ENCODE measurements at regions not wholly inside any gene's neighbourhood (a gene's known extent, or its start where the extent isn't known, plus 50 kb on each side); places are given as distances from the start of the nearest gene placed in this dataset.
"Not testable (repeated sequence)": the region's sequence is repeated elsewhere in the genome, so short reads cannot be mapped to it uniquely, and the experiment has no call there.

DNA sequence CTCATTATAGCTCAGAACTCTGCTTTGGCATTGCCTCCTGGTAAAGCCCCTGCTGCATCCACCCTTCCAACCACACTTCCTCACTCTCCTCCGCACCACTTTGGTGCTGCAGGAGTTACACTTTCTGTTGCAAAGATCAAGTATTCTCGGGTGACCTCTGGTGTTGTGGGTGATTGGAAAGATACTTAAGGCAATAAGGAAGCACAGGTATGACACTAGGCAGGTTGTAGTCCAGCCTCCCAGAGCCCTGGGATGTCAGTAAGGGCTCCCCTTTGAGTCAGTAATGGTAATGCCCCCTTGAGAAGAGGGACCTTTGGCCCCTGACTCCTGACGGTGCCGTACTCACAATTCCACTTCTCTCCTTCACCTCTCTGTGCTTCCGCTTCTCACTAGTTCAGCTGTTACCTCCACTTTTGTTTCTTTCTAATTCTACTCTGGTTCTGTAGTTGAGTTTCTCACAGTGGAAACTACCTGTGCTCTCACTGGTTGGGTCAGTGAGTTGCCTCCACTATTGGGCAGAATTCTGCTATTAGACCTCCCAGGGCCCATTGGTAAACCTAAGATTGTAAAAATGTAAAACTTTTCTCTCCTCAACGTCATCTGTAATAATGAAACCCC lies 350.0 kb downstream of the GOLGA6L6 start:
- DNase-seq (ENCODE audit: low read depth in 2 of 2), result not testable (repeated sequence)

DNA sequence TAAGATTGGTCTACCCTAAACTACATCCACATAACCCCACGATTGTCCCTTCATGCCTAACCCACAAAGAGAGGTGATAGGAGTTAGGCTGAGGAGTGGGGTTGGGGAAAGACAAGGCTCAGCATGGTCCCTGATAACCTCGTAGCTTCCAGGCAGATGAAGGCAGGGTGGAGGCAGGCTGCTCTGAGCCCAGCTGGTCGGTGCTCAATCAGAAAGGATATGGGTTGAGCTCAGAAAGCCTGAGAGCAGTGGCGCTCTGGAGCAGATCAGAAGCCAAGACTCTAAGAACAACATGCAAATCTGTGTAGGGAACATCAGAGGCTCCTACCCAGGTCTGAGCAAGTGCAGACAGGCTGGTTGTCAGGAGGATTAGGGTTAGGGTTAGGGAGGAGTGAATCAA lies 353.0 kb downstream of the GOLGA6L6 start:
- DNase-seq (ENCODE audit: low read depth in 2 of 2), result not testable (repeated sequence)

DNA sequence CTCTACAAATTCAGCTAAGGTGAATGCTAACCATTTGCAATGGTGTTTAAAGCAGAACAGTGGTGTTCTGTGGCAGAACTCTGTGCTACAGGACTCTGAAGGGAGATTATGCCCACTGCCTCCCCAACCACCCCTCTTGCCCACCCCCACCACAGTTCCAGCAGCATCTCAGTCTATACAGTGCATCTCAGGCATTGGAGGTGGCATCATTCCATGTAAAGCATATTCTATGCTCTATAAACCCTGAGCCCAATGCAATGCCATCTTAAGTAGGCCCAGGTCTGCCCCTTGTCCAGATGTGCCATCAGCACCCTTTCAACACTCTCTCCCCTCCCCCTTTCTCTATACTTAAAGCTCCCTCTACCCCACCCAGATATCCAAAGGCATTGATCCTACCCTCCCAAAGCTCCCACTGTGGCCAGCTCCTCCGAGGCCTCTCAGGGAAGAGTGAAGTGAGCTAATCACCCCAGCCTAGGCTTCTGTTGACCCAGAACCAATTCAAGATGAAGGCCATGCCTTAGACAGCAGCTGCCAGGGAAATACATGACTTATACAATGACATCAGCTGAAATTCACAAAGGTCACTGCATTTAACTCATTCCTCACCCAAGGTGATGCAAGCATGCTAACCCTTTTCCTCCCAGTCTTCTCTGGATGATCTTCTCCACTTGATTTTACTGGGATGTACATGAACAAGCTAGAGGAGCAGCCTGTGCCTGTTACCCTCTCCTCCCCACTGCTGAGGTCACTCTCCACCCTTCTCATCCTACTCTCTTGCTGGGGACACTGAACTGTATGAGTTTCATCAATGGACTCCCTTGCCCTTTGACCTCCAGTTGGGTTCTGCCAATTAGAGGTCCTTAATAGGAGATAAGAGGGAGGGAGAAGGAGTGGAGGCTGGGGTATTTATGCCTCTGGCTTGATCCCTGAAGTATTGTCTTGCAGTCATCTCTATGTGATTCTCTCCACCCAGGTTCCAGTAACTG lies 353.9 kb downstream of the GOLGA6L6 start:
- DNase-seq (ENCODE audit: low read depth in 2 of 2), result not testable (repeated sequence)

DNA sequence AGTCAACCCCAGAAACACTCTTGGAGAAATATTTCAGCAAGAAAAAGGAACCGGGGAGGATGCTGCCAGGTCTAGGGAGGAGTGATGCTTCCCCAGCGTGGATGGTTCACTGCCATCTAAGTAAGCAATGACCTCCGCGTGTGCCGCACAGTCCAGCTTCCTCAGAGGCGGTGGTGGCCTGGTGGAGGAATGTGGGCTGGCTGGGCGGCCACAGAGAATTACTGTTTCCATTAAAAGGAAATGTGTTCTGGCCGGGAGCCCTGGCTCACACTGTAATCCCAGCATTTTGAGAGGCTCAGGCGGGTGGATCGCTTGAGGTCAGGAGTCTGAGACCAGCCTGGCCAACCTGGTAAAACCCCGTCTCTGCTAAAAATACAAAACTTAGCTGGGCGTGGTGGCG lies 356.7 kb downstream of the GOLGA6L6 start:
- DNase-seq (ENCODE audit: low read depth in 2 of 2), result not testable (repeated sequence)

DNA sequence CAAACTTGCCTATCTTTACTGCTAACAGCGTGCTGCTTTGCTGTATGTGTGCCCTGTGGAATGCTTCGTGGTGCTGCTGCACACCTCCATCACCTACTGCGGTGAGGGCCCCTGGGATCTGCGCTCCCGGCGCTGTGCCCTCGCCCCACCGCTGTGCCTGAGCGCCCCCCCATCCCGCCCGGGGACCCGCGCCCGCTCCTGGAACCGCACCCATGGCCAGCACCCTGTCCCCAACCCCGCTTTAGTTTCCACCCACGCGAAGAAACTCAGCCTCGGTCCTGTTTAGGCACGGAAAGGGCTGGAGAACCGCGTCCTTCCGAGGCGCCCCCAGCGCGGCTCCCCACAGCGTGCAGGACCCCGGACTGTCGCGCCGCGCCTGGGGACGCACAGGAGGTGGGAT lies 373.4 kb downstream of the GOLGA6L6 start:
- DNase-seq (ENCODE audit: low read depth in 2 of 2), result not testable (repeated sequence)

DNA sequence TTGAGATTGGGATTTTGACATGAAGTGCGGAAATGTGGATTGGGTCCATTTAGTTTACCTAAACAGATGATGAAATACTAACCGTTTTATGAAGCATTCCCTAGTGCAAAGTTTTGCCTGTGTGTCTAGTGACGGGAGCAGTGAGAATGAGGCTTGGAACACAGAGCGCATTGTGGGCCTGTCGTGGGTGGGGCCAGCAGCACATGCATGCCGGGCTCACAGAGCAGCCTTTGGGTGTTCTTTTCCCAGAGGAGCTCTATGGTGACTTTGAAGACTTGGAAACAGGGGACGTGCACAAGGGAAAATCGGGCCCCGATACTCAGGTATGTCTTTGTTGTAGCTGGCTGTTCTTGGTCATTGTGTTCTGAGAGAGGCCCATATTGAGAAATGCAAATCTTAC lies 388.1 kb downstream of the GOLGA6L6 start:
- DNase-seq (ENCODE audit: low read depth in 2 of 2), result not testable (repeated sequence)

DNA sequence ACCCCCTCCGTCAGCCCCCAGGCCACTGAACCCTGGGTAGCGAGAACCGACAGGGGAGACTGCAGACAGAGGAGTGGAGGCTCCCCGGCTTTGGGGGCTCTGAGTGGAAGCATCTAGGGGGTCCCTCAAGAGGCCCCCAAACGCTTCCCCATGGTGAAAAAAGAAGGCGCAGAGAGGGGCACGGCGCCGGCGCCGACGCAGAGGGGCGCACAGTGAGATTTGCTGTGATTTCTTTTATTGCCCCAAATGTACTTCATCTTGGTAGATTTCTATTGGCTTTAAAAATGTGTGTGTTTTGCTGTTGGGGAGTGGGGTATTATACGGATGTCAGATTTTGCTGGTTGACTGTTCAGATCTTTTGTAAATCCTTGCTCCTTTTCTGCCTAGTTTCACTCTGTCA lies 392.9 kb downstream of the GOLGA6L6 start:
- not testable (repeated sequence) for DNase-seq (ENCODE audit: low read depth in 2 of 2)

DNA sequence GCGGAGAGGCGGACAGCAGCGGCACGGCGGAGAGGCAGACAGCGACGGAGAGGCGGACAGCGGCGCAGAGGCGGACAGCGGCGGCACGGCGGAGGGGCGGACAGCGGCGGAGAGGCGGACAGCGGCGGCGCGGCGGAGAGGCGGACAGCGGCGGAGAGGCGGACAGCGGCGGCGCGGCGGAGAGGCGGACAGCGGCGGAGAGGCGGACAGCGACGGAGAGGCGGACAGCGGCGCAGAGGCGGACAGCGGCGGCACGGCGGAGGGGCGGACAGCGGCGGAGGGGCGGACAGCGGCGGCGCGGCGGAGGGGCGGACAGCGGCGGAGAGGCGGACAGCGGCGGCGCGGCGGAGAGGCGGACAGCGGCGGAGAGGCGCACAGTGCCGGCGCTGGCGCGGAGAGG lies 393.6 kb downstream of the GOLGA6L6 start:
- DNase-seq (ENCODE audit: low read depth in 2 of 2), result not testable (repeated sequence)

DNA sequence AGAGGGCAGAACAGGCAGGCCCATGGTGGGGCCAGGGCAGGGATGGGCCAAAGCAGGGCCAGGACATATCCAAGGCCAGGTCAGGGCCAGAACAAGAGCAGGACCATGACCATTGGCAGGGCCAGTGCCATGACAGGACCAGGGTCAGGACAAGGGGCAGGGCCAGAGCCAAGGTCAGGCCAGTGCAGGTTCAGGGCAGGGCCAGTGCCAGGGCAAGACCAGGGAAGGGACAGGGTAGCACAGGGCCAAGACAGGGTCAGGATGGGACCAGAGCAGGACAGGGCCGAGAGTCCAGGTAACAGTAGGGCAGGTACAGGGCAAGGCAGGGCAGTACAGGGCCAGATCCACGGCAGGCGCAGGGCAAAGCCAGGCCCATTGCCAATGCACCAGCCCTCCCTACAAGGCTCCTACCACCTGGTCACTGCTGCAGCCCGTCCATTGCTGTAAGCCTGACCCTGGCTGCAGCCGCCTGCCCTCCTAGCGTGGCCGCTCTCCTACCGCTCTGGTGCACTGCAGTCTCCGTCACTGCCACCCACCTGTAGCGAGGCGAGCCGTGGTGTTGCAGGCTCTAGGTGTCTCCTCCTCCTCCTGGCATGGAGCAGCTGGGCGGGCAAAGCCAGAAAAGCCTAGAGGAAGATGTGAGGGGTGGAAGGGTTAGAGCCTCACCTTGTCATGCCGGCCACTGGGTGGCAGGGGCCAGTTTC lies 397.1 kb downstream of the GOLGA6L6 start:
- DNase-seq (ENCODE audit: low read depth in 2 of 2), result not testable (repeated sequence)

DNA sequence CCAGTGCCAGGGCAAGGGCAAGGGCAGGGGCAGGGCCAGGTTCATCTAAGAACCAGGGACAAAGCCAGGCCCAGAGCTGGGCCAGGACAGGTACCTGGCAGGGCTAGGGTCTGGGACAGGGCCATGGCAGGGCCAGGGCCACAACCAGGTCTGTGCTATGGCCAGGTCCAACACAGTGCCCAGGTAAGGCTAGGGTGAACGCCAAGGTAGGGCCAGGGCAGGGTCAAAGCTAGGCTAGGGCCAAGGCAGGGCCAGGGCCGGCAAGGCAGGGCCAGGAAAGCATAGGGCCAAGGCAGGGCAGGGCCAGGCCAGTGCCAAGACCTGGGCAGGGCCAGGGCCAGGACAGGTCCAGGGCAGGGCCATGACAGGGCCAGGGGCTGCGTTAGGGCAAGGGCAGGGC lies 398.7 kb downstream of the GOLGA6L6 start:
- not testable (repeated sequence) for DNase-seq (ENCODE audit: low read depth in 2 of 2)

DNA sequence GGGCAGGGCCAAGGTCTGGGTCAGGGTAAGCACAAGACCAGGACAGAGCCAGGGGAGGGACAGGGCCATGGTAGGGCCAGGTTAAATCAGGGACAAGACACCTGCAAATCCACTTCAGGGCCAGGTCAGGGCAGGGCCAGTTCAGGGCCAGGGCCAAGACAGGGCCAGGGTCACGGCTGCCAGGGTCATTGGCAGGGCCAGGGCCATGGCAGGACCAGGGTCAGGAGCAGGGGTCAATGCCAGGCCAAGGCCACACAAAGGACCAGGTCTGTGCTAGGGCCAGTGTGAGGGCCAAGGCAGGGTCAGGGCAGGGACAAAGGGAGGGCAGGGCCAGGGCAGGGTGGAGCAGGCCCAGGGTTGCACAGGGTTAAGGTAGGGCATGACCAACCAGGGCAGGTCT lies 399.2 kb downstream of the GOLGA6L6 start:
- DNase-seq (ENCODE audit: low read depth in 2 of 2), result not testable (repeated sequence)

DNA sequence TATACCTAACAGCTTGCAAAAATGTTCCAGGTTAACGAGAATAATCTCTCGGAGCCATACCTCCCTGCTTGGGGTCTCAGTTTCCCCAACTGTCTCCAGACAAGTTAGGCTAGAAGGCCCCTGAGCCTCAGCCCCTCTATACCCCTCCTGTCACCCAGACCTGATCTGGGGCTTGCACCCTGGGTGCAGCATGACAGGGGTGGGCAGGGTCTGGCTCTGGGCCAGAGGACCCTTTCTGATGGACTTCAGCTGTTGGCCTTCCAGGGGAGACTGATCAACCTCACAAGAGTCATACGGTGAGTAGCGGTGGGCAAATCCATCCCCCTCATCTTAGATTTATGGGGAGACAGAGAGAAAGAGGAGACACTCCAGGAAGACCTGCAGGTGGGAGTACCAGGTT lies 416.9 kb downstream of the GOLGA6L6 start:
- not testable (repeated sequence) for DNase-seq (ENCODE audit: low read depth in 2 of 2)

DNA sequence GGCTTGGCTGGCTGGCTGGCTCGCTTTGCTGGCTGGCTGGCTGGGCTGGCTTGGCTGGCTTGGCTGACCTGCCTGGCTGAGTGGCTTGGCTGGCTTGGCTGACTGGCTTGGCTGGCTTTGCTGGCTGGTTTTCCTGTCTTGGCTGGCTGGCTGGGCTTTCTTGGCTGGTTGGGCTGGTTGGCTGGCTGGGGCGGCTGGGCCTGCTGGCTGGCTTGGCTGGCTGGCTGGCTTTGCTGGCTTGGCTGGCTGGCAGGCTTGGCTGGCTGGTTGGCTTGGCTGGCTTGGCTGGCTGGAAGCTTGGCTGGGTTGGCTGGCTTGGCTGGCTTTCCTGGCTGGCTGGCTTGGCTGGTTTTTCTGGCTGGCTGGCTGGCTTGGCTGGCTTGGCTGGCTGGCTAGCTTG lies 435.6 kb downstream of the GOLGA6L6 start:
- DNase-seq (ENCODE audit: low read depth in 2 of 2), result no peak

DNA sequence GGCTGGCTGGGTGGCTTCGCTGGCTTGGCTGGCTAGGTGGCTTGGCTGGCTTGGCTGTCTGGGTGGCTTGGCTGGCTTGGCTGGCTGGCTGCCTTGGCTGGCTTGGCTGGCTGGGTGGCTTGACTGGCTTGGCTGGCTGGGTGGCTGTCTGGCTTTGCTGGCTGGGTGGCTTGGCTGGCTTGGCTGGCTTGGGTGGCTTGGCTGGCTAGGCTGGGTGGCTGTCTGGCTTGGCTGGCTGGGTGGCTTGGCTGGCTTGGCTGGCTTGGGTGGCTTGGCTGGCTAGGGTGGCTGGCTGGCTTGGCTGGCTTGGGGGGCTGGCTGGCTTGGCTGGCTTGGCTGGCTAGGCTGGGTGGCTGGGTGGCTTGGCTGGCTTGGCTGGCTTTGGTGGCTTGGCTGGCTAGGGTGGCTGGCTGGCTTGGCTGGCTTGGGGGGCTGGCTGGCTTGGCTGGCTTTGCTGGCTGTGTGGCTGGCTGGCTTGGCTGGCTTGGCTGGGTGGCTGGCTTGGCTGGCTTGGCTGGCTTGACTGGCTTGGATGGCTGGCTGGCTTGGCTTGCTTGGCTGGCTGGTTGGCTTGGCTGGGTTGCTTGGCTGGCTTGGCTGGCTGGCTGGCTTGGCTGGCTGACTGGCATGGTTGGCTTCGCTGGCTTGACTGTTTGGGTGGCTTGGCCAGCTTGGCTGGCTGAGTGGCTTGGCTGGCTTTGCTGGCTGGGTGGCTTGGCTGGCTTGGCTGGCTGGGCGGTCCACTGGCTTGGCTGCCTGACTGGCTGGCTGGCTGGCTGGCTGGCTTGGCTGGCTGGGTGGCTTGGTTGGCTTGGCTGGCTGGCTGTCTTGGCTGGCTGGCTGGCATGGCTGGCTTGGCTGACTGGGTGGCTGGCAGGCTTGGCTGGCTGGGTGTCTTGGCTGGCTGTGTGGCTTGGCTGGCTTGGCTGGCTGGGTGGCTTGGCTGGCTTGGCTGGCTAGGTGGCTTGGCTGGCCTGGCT lies 436.3 kb downstream of the GOLGA6L6 start:
- DNase-seq (ENCODE audit: low read depth in 2 of 2), result not testable (repeated sequence)

DNA sequence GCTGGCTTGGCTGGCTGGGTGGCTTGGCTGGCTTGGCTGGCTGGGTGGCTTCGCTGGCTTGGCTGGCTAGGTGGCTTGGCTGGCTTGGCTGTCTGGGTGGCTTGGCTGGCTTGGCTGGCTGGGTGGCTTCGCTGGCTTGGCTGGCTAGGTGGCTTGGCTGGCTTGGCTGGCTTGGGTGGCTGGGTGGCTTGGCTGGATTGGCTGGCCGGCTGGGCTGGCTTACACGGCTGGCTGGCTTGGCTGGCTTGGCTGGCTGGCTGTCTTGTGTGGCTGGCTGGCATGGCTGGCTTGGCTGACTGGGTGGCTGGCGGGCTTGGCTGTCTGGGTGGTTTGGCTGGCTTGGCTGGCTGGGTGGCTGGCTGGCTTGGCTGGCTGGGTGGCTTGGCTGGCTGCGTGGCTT lies 437.0 kb downstream of the GOLGA6L6 start:
- DNase-seq (ENCODE audit: low read depth in 2 of 2), result not testable (repeated sequence)

DNA sequence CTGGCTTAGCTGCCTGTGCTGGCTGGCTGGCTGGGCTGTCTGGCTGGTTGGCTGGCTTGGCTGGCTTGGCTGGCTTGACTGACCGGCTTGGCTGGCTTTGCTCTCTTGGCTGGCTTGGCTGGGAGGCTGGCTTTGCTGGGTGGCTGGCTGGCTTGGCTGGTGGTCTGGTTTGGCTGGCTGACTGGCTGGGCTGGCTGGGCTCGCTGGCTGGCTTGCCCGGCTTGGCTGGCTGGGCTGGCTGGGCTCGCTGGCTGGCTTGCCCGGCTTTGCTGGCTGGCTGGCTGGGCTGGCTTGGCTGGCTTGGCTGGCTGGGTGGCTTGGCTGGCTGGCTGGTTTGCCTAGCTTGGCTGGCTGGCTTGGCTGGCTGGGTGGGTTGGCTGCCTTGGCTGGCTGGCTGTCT lies 438.7 kb downstream of the GOLGA6L6 start:
- not testable (repeated sequence) for DNase-seq (ENCODE audit: low read depth in 2 of 2)

DNA sequence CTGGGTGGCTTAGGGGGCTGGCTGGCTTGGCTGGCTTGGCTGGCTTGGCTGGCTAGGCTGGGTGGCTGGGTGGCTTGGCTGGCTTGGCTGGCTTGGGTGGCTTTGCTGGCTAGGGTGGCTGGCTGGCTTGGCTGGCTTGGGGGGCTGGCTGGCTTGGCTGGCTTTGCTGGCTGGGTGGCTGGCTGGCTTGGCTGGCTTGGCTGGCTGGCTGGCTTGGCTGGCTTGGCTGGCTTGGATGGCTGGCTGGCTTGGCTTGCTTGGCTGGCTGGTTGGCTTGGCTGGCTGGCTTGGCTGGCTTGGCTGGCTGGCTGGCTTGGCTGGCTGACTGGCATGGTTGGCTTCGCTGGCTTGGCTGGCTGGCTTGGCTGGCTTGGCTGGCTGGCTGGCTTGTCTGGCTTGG lies 439.4 kb downstream of the GOLGA6L6 start:
- DNase-seq (ENCODE audit: low read depth in 2 of 2), result not testable (repeated sequence)

DNA sequence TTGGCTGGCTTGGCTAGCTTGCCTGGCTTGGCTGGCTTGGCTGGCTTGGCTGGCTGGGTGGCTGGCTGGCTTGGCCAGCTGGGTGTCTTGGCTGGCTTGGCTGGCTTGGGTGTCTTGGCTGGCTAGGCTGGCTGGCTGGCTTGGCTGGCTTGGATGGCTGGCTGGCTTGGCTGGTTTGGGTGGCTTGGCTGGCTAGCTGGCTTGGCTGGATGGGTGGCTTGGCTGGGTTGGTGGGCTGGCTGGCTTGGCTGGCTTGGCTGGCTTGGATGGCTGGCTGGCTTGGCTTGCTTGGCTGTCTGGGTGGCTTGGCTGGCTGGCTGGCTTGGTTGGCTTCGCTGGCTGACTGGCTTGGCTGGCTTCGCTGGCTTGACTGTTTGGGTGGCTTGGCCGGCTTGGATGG lies 440.3 kb downstream of the GOLGA6L6 start:
- not testable (repeated sequence) for DNase-seq (ENCODE audit: low read depth in 2 of 2)

DNA sequence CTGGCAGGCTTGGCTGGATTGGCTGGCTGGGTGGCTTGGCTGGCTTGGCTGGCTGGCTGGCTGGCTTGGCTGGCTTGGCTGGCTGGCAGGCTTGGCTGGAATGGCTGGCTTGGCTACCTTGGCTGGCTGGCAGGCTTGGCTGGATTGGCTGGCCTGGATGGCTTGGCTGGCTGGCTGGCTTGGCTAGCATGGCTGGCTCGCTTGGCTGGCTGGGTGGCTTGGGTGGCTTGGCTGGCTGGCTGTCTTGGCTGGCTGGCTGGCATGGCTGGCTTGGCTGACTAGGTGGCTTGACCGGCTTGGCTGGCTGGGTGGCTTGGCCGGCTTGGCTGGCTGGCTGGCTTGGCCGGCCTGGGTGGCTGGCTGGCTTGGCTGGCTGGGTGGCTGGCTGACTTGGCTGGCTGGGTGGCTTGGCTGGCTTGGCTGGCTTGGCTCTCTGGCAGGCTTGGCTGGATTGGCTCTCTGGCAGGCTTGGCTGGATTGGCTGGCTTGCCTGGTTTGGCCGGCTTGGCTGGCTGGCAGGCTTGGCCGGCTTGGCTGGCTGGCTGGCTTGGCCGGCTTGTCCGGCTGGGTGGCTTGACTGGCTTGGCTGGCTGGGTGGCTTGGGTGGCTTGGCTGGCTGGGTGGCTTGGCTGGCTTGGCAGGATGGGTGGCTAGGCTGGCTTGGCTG lies 440.9 kb downstream of the GOLGA6L6 start:
- DNase-seq (ENCODE audit: low read depth in 2 of 2), result not testable (repeated sequence)

DNA sequence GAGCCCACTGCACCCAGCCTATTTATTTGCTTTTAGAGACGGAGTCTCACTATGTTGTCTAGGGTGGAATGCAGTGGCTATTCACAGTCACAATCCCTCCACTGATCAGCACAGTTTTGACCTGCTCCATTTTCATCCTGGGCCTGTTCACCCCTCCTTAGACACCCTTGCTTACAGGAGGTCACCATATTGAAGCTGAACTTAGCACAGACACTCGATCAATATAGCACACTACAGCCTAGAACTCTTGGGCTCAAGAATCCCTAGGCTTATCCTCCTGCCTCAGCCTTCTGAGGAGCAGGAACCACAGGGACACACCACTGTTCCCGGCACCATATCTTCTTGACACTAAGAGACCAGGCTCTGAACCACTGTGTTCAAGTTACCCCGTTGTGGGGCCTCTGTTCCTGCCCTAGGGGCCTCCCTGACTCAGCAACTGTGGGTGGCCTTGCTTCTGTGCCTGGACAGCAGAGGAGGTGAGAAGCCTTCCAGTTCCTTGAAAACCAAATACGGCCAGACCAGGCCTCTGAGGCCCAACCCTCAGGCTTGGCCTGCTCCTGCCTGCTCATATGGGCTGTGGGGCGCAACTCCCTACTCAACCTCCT lies 445.8 kb downstream of the GOLGA6L6 start:
- DNase-seq (ENCODE audit: low read depth in 2 of 2), result not testable (repeated sequence)

All from stimulated activated CD4-positive, alpha-beta T cell treated with anti-CD3 and anti-CD28 coated beads, Interleukin-12 subunit alpha, Interleukin-12 subunit beta, amount 100 ng/mL, for 24 hours (primary cell).